ENCODE measurements at regions not wholly inside any gene's neighbourhood (a gene's known extent, or its start where the extent isn't known, plus 50 kb on each side); places are given as distances from the start of the nearest gene placed in this dataset.

GRCh38 chr13:91079176-91079575 lies 268.3 kb upstream of the MIR17HG start:
- Histone ChIP-seq H3K27ac (no peak overlapping the region), H3K27me3 (replicated peaks; ENCODE audit: insufficient read depth) (no peaks in the 10 kb centered on the region), H3K4me1 (ENCODE audit: control insufficient read depth in 1 of 2, low read depth in 2 of 2) (no peaks in the 10 kb centered on the region), H3K9me3 (no peaks in the 10 kb centered on the region), H3K36me3 (no peaks in the 10 kb centered on the region), H3K4me3 (no peak overlapping the region)
- DNase-seq (ENCODE audit: low spot score) (no peak), ATAC-seq (ENCODE audit: insufficient number of reproducible peaks, low FRiP score, low read depth) (no peak)
- no peak for TF ChIP-seq CTCF (IDR thresholded peaks at IDR 0.05)

GRCh38 chr13:91085127-91085526 lies 262.4 kb upstream of the MIR17HG start:
- no peak for TF ChIP-seq CTCF (IDR thresholded peaks at IDR 0.05)
- ATAC-seq (ENCODE audit: insufficient number of reproducible peaks, low FRiP score, low read depth) (no peak), DNase-seq (ENCODE audit: low spot score) (no peak)
- Histone ChIP-seq H3K27me3 (replicated peaks; ENCODE audit: insufficient read depth) (no peaks in the 10 kb centered on the region), H3K9me3 (no peaks in the 10 kb centered on the region), H3K27ac (no peak overlapping the region), H3K4me3 (no peak overlapping the region), H3K36me3 (no peaks in the 10 kb centered on the region), H3K4me1 (ENCODE audit: control insufficient read depth in 1 of 2, low read depth in 2 of 2) (no peaks in the 10 kb centered on the region)

GRCh38 chr13:91086936-91087716 lies 260.4 kb upstream of the MIR17HG start:
- no peak for DNase-seq (ENCODE audit: low spot score)
- H3K4me1 ChIP-seq (ENCODE audit: control insufficient read depth in 1 of 2, low read depth in 2 of 2) = no peaks in the 10 kb centered on the region

GRCh38 chr13:91097269-91097668 lies 250.2 kb upstream of the MIR17HG start:
- Histone ChIP-seq H3K4me1 (ENCODE audit: control insufficient read depth in 1 of 2, low read depth in 2 of 2) (no peaks in the 10 kb centered on the region), H3K27me3 (replicated peaks; ENCODE audit: insufficient read depth) (no peaks in the 10 kb centered on the region), H3K36me3 (no peaks in the 10 kb centered on the region), H3K27ac (no peak overlapping the region), H3K9me3 (no peaks in the 10 kb centered on the region), H3K4me3 (no peak overlapping the region)
- ATAC-seq (ENCODE audit: insufficient number of reproducible peaks, low FRiP score, low read depth) = no peak
- DNase-seq (ENCODE audit: low spot score) = no peak
- no peak for TF ChIP-seq CTCF (IDR thresholded peaks at IDR 0.05)

More at GRCh38 chr13:91086936-91087716, 260.4 kb upstream of the MIR17HG start:
- Histone ChIP-seq H3K9me3 (no peaks in the 10 kb centered on the region), H3K27me3 (replicated peaks; ENCODE audit: insufficient read depth) (no peaks in the 10 kb centered on the region), H3K4me3 (no peak overlapping the region), H3K27ac (no peak overlapping the region), H3K36me3 (no peaks in the 10 kb centered on the region)
- no peak for TF ChIP-seq CTCF (IDR thresholded peaks at IDR 0.05)
- ATAC-seq (ENCODE audit: insufficient number of reproducible peaks, low FRiP score, low read depth) = no peak

- H3K27me3 ChIP-seq (replicated peaks; ENCODE audit: insufficient read depth) = no peaks in the 10 kb centered on the region
- no peak for TF ChIP-seq CTCF (IDR thresholded peaks at IDR 0.05)
Observed at GRCh38 chr13:91099877-91100276, 247.6 kb upstream of the MIR17HG start.

More at GRCh38 chr13:91099877-91100276, 247.6 kb upstream of the MIR17HG start:
- no peaks in the 10 kb centered on the region for H3K4me1 ChIP-seq (ENCODE audit: control insufficient read depth in 1 of 2, low read depth in 2 of 2)
- H3K27ac ChIP-seq = no peak overlapping the region
- H3K36me3 ChIP-seq = no peaks in the 10 kb centered on the region
- DNase-seq (ENCODE audit: low spot score) = no peak
- no peak overlapping the region for H3K4me3 ChIP-seq
- no peaks in the 10 kb centered on the region for H3K9me3 ChIP-seq
- ATAC-seq (ENCODE audit: insufficient number of reproducible peaks, low FRiP score, low read depth) = no peak

All from thoracic aorta (tissue), 2 donors.